CD4-positive, alpha-beta T cell (primary cell): ENCODE measurements at regions not wholly inside any gene's neighbourhood (a gene's known extent, or its start where the extent isn't known, plus 50 kb on each side); places are given as distances from the start of the nearest gene placed in this dataset.

ENCODE experiments used
- ATAC-seq: fragments of 200-7000 bp; cut with Tn5 transposase; one replicate; pipeline ENCODE4 v1.10.0; 2022; ENCODE audit warnings: mild to moderate bottlenecking; ENCODE audit not compliant: poor library complexity
- CTCF ChIA-PET: fragments of 350-600 bp; sonication (Branson Sonifier 250); formaldehyde crosslinking; loops from one replicate; lab custom pipeline; 2021; ENCODE audit warnings: antibody characterized with exemption, inconsistent platforms; lab: Charles Lee
- POLR2A ChIA-PET: fragments of 350-600 bp; sonication (Branson Sonifier 250); formaldehyde crosslinking; loops from one replicate; lab custom pipeline; 2021; ENCODE audit warnings: antibody characterized with exemption, inconsistent platforms; lab: Charles Lee
- DNase-seq, 14 experiments: peaks; one replicate each; pipeline ENCODE4 v3.0.0-alpha.2; 2013 to 2020; ENCODE audit warnings: mixed read lengths in 2 of 14
- H3K27ac ChIP-seq, 2 donors: one replicate each; pipeline versions ENCODE4 v1.5.1 to v1.7.0; 2013; ENCODE audit warnings: low read length in 2 of 2, low read depth in 1 of 2, mild to moderate bottlenecking in 1 of 2
- H3K27me3 ChIP-seq, 2 experiments: 1 replicate in 1 of 2; 2 replicates in 1 of 2; pipeline versions ENCODE4 v1.6.1 to v1.7.0; 2013; ENCODE audit warnings: low read length in 2 of 2, control low read depth in 1 of 2, mild to moderate bottlenecking in 1 of 2, moderate library complexity in 1 of 2; ENCODE audit not compliant: insufficient read depth in 2 of 2, control insufficient read depth in 1 of 2
- H3K36me3 ChIP-seq: one replicate; pipeline ENCODE4 v1.6.1; 2013; ENCODE audit warnings: low read length, control low read depth; ENCODE audit not compliant: insufficient read depth
- H3K4me1 ChIP-seq: one replicate; pipeline ENCODE4 v1.6.1; 2013; ENCODE audit warnings: low read length, control low read depth; ENCODE audit not compliant: insufficient read depth
- H3K4me3 ChIP-seq: one replicate; pipeline ENCODE4 v1.5.1; 2013; ENCODE audit warnings: mild to moderate bottlenecking, low read length, moderate library complexity
- H3K9me3 ChIP-seq, 2 experiments: 1 replicate in 1 of 2; 2 replicates in 1 of 2; pipeline versions ENCODE4 v1.6.1 to v1.7.0; 2013; ENCODE audit warnings: low read length in 2 of 2, mild to moderate bottlenecking in 2 of 2, control low read depth in 1 of 2, moderate library complexity in 1 of 2; ENCODE audit not compliant: control insufficient read depth in 1 of 2, insufficient read depth in 1 of 2
- H3K27ac Mint-ChIP-seq: one replicate; pipeline ENCODE4 v1.8.0; 2020; ENCODE audit warnings: mixed read lengths
- H3K27me3 Mint-ChIP-seq: one replicate; pipeline ENCODE4 v1.8.0; 2021; ENCODE audit warnings: mixed read lengths
- H3K36me3 Mint-ChIP-seq: one replicate; pipeline ENCODE4 v1.8.0; 2021; ENCODE audit warnings: low read depth, mixed read lengths
- H3K4me1 Mint-ChIP-seq: one replicate; pipeline ENCODE4 v1.8.0; 2021; ENCODE audit warnings: low read depth, mixed read lengths
- H3K4me3 Mint-ChIP-seq: one replicate; pipeline ENCODE4 v1.8.0; 2020; ENCODE audit warnings: mild to moderate bottlenecking, mixed read lengths
- H3K9me3 Mint-ChIP-seq: one replicate; pipeline ENCODE4 v1.8.0; 2020; ENCODE audit warnings: mixed read lengths
- intact Hi-C, 2 experiments: fragments of 100-400 bp; cut with DNase I in 1 of 2; cut with micrococcal nuclease in 1 of 2; formaldehyde crosslinking; loops; one replicate each; pipeline versions ENCODE4 v1.15.1 to v1.9.0; 2023 to 2025; cut with DNase I, micrococcal nuclease
- TF ChIP-seq, protein P1 (sequence below): fragments of 200-600 bp; IDR thresholded peaks from one replicate; pipeline ENCODE4 v1.8.0; 2022; ENCODE audit warnings: antibody characterized with exemption, mild to moderate bottlenecking

DNA sequence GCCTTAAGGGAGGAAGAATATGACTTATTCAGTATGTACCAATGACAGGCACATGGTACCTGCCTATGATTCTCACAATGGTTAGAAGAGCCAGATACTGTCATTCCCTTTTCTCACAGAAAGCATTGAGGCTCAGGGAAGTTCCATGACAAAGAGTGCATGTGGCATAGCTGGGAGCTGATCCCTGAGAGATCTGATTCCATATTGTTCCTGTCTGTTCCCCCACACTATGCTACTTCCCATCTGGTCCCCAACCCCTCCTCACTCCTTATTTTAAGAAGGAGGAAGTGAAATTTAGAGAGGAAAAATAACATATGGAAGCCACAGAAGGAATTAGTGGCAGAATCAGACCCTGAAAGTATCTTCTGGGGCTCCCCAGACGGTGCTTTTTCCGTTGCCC lies 500.0 kb downstream of the PLPP3 start:
- Histone ChIP-seq H3K36me3 (no peaks in the 10 kb centered on the region), H3K27me3 (no peaks in the 10 kb centered on the region), H3K4me3 (no peak overlapping the region), H3K9me3 (peaks cover 0 to 4% of the 10 kb centered on the region in 2 experiments), H3K4me1 (no peaks in the 10 kb centered on the region), H3K27ac (no peak overlapping the region)
- Mint-ChIP-seq H3K4me1 (no peaks in the 10 kb centered on the region), H3K27ac (no peak overlapping the region), H3K36me3 (no peaks in the 10 kb centered on the region), H3K4me3 (no peak overlapping the region), H3K9me3 (no peaks in the 10 kb centered on the region), H3K27me3 (no peaks in the 10 kb centered on the region)
- TF ChIP-seq, protein P1, sequence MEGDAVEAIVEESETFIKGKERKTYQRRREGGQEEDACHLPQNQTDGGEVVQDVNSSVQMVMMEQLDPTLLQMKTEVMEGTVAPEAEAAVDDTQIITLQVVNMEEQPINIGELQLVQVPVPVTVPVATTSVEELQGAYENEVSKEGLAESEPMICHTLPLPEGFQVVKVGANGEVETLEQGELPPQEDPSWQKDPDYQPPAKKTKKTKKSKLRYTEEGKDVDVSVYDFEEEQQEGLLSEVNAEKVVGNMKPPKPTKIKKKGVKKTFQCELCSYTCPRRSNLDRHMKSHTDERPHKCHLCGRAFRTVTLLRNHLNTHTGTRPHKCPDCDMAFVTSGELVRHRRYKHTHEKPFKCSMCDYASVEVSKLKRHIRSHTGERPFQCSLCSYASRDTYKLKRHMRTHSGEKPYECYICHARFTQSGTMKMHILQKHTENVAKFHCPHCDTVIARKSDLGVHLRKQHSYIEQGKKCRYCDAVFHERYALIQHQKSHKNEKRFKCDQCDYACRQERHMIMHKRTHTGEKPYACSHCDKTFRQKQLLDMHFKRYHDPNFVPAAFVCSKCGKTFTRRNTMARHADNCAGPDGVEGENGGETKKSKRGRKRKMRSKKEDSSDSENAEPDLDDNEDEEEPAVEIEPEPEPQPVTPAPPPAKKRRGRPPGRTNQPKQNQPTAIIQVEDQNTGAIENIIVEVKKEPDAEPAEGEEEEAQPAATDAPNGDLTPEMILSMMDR = no peak
- POLR2A ChIA-PET = no interaction called here
- no peak for DNase-seq
- intact Hi-C loops = no loop called here
- CTCF ChIA-PET = no interaction called here
- no peak for ATAC-seq

DNA sequence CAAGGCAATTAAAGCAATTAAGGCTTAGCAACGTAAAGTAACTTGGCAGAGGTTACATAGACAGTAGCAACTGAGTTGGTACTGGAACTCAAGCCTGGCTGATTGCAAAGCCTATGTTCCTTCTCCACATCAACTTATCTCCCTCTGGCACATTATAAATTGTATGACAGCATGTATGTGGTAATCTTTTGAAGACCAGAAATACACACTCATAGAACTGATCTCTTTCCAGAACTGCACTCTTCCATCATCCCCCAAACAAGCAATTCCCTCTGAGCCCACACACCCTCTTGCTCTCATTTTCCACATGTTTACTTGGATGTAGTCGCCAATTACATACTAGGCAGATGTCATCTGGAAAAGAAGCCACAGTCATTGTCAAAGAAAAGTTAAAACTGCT lies 502.2 kb downstream of the PLPP3 start:
- ChIA-PET CTCF (no interaction called here), POLR2A (no interaction called here)
- H3K27me3 ChIP-seq = no peaks in the 10 kb centered on the region
- ATAC-seq = no peak
- H3K4me1 Mint-ChIP-seq = no peaks in the 10 kb centered on the region
- H3K4me3 ChIP-seq = no peak overlapping the region
- H3K27ac Mint-ChIP-seq = no peak overlapping the region
- intact Hi-C loops = no loop called here
- TF ChIP-seq, protein P1 = no peak
- H3K9me3 ChIP-seq = peaks cover 0 to 4% of the 10 kb centered on the region in 2 experiments
- H3K4me3 Mint-ChIP-seq = no peak overlapping the region
- no peaks in the 10 kb centered on the region for H3K9me3 Mint-ChIP-seq
- no peaks in the 10 kb centered on the region for H3K36me3 Mint-ChIP-seq
- no peaks in the 10 kb centered on the region for H3K4me1 ChIP-seq
- no peak for DNase-seq
- H3K36me3 ChIP-seq = no peaks in the 10 kb centered on the region
- no peaks in the 10 kb centered on the region for H3K27me3 Mint-ChIP-seq
- no peak overlapping the region for H3K27ac ChIP-seq

DNA sequence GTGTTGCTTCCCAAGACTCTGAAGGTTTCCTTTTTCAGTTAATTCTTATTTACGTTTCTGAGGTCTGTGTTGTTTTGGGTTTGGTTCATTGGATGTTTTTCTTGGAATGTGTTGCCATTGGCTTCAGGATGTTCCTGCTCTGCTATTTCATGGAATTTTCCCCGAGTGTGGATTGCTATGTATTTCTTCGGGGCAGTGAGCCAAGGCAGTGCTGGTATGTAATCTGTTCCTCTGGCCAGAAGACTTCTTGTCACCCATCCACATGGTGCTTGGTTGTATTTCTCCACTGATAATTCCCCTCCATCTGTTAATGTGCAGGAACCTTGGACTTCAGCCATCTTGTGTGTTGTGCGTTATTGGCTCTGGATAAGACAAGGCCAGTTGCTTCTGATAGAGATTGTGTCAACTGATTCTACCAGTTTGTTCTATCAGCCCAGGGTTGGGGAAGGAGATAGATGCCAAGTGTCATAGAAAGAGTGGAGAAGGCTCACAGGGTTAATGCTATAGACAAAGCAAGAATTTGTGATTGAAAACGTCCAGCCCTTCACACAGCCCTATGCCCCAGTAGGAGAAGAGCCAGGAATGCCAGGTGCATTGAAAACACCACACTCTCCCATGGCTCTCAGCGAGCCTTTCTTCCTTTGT lies 505.2 kb downstream of the PLPP3 start:
- H3K4me3 ChIP-seq = no peak overlapping the region
- POLR2A ChIA-PET = no interaction called here

More for the DNA sequence above, 505.2 kb downstream of the PLPP3 start:
- Mint-ChIP-seq H3K4me3 (no peak overlapping the region), H3K4me1 (no peaks in the 10 kb centered on the region), H3K9me3 (no peaks in the 10 kb centered on the region), H3K27me3 (no peaks in the 10 kb centered on the region), H3K27ac (no peak overlapping the region), H3K36me3 (no peaks in the 10 kb centered on the region)
- DNase-seq (no peak), ATAC-seq (no peak)
- intact Hi-C loops = no loop called here
- H3K4me1 ChIP-seq = no peaks in the 10 kb centered on the region
- H3K36me3 ChIP-seq = no peaks in the 10 kb centered on the region
- CTCF ChIA-PET = no interaction called here
- TF ChIP-seq, protein P1 = no peak
- H3K9me3 ChIP-seq = peaks cover 0 to 4% of the 10 kb centered on the region in 2 experiments
- H3K27me3 ChIP-seq = no peaks in the 10 kb centered on the region
- H3K27ac ChIP-seq = no peak overlapping the region
